Stimulated activated CD4-positive, alpha-beta T cell treated with anti-CD3 and anti-CD28 coated beads, Interleukin-4, amount 100 ng/mL, for 24 hours (primary cell): ENCODE measurements at regions not wholly inside any gene's neighbourhood (a gene's known extent, or its start where the extent isn't known, plus 50 kb on each side); places are given as distances from the start of the nearest gene placed in this dataset.

Experiments used
- DNase-seq: peaks from one replicate; pipeline ENCODE4 v3.0.0-alpha.2; 2020

GRCh38 chr4:123955167-123955800 is 558.7 kb downstream of the SPRY1 start:
- DNase-seq: no peak

GRCh38 chr4:123956204-123956603 is 559.6 kb downstream of the SPRY1 start:
- DNase-seq: no peak

- no peak for DNase-seq
Measured at GRCh38 chr4:123966990-123967769, 570.6 kb downstream of the SPRY1 start.

GRCh38 chr4:123972031-123972430 is 575.4 kb downstream of the SPRY1 start:
- DNase-seq: no peak

- DNase-seq: no peak
Measured at GRCh38 chr4:123974386-123975149, 578.0 kb downstream of the SPRY1 start.

- DNase-seq: no peak
Measured at GRCh38 chr4:123976285-123976684, 579.7 kb downstream of the SPRY1 start.

- no peak for DNase-seq
Measured at GRCh38 chr4:123976819-123977218, 580.2 kb downstream of the SPRY1 start.

GRCh38 chr4:123977641-123978081 is 581.1 kb downstream of the SPRY1 start:
- no peak for DNase-seq

- DNase-seq: no peak
Measured at GRCh38 chr4:123978637-123979036, 582.0 kb downstream of the SPRY1 start.

GRCh38 chr4:123980736-123981300 is 584.2 kb downstream of the SPRY1 start:
- no peak for DNase-seq

GRCh38 chr4:123984886-123985285 is 588.3 kb downstream of the SPRY1 start:
- no peak for DNase-seq

- DNase-seq: no peak
Measured at GRCh38 chr4:123986268-123986798, 589.7 kb downstream of the SPRY1 start.

GRCh38 chr4:123987408-123987807 is 590.8 kb downstream of the SPRY1 start:
- DNase-seq: no peak

GRCh38 chr4:123990310-123990870 is 593.8 kb downstream of the SPRY1 start:
- DNase-seq: no peak

- DNase-seq: no peak
Measured at GRCh38 chr4:123994917-123995316, 598.3 kb downstream of the SPRY1 start.

GRCh38 chr4:123995936-123996335 is 599.3 kb downstream of the SPRY1 start:
- DNase-seq: no peak

- DNase-seq: no peak
Measured at GRCh38 chr4:123996718-123997510, 600.3 kb downstream of the SPRY1 start.

- no peak for DNase-seq
Measured at GRCh38 chr4:123997776-123998449, 601.3 kb downstream of the SPRY1 start.

- no peak for DNase-seq
Measured at GRCh38 chr4:124000233-124000632, 603.6 kb downstream of the SPRY1 start.

- DNase-seq: no peak
Measured at GRCh38 chr4:124015766-124016165, 619.2 kb downstream of the SPRY1 start.

GRCh38 chr4:124017185-124017785 is 620.7 kb downstream of the SPRY1 start:
- DNase-seq: no peak
